PFSK-1 (cell line): ENCODE measurements at regions not wholly inside any gene's neighbourhood (a gene's known extent, or its start where the extent isn't known, plus 50 kb on each side); places are given as distances from the start of the nearest gene placed in this dataset.

Experiments
- FOXP2 ChIP-seq: optimal IDR thresholded peaks from 2 replicates; pipeline ENCODE3; 2011; ENCODE audit warnings: borderline replicate concordance, control low read depth, inconsistent platforms; ENCODE audit not compliant: insufficient read depth; ENCODE audit errors: extremely low read length, extremely low read depth
- POLR2AphosphoS5 ChIP-seq: IDR thresholded peaks from 2 replicates; pipeline ENCODE4 v1.6.1; 2012; ENCODE audit warnings: low read depth, mild to moderate bottlenecking, control low read depth, low read length, moderate library complexity
- REST ChIP-seq, 2 experiments: IDR thresholded peaks; 2 replicates each; pipeline versions ENCODE4 v1.6.1 to v1.8.0; 2011 to 2012; ENCODE audit warnings: low read depth in 2 of 2, low read length in 2 of 2, control low read depth in 1 of 2, inconsistent platforms in 1 of 2, mild to moderate bottlenecking in 1 of 2, moderate library complexity in 1 of 2; ENCODE audit not compliant: insufficient read depth in 1 of 2
- SIN3A ChIP-seq: IDR thresholded peaks from 2 replicates; pipeline ENCODE4 v1.6.1; 2012; ENCODE audit warnings: mild to moderate bottlenecking, low read length, moderate library complexity, borderline replicate concordance; ENCODE audit not compliant: insufficient read depth
- TAF1 ChIP-seq: IDR thresholded peaks from 2 replicates; pipeline ENCODE4 v1.6.1; 2012; ENCODE audit warnings: low read length, control low read depth, borderline replicate concordance; ENCODE audit not compliant: insufficient read depth

DNA sequence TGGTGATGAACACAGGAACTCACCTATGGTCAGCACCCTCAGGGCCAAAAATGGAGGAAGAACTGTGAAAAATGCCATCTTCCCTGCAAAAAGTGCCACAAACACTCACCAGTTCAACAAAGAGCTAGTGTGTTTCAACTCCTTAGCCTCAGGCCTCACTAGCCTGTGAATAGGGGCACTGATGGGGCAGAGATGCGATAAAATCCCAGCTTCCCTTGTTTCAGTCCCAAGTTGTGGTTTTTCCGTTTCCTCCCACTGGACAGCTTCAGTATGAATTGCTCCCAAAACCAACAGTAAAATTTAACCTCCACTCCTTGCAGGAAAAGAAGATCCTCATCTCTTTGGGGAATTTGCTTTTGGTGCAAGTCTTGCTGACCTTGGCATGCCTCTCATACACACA lies 117.4 kb upstream of the ADAMTS9 start:
- TF ChIP-seq POLR2AphosphoS5 (no peak), SIN3A (no peak), FOXP2 (no peak), TAF1 (no peak), REST (IDR thresholded peaks at IDR 0.05; ENCODE audit: insufficient read depth in 1 of 2, low read depth in 2 of 2, low read length in 2 of 2) (no peak)

DNA sequence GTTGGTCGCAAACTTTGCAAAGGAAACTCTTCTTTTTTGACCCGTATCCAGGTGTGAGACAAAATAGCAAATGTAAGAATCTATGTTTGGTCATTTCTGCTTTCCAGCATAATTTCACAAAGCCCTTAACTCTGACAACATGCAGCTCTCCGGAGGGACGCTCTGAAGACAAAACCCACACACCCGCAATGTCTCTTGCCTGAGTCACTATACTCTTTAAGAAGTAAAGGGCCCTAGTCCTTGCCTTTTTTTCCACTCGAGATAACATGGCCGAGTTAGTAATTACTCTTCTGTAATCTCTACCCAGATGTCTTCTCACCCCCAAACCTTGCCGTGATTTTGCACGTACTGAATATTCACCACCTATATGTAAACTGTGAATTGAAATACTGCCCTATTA lies 115.7 kb upstream of the ADAMTS9 start:
- no peak for TF ChIP-seq SIN3A
- TF ChIP-seq TAF1, result no peak
- no peak for TF ChIP-seq POLR2AphosphoS5
- TF ChIP-seq FOXP2, result no peak
- no peak for TF ChIP-seq REST (IDR thresholded peaks at IDR 0.05; ENCODE audit: insufficient read depth in 1 of 2, low read depth in 2 of 2, low read length in 2 of 2)

DNA sequence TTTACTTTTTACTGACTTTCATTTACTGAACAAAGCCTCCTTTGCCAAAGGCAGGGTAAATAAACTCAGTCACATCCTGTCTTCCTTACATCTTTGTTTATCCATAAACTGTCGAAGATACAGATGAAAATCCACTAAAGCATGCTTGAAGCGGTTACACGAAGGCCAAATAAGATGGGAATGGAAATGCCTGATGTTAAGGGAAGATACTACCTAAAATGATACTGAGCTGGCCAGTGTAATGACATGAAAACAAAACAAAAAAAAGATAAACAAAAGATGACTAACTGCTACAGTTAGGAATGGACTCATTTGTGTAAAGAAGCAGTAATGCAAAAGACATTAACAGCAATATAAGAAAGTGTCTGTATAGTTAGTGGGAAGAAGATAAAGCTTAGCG lies 114.7 kb upstream of the ADAMTS9 start:
- TF ChIP-seq SIN3A, result no peak
- no peak for TF ChIP-seq TAF1
- no peak for TF ChIP-seq POLR2AphosphoS5
- TF ChIP-seq FOXP2, result no peak
- TF ChIP-seq REST (IDR thresholded peaks at IDR 0.05; ENCODE audit: insufficient read depth in 1 of 2, low read depth in 2 of 2, low read length in 2 of 2), result no peak

GRCh38 chr3:64801856-64802255 lies 114.1 kb upstream of the ADAMTS9 start:
- TF ChIP-seq TAF1 (no peak), FOXP2 (no peak), POLR2AphosphoS5 (no peak), SIN3A (no peak), REST (IDR thresholded peaks at IDR 0.05; ENCODE audit: insufficient read depth in 1 of 2, low read depth in 2 of 2, low read length in 2 of 2) (no peak)

DNA sequence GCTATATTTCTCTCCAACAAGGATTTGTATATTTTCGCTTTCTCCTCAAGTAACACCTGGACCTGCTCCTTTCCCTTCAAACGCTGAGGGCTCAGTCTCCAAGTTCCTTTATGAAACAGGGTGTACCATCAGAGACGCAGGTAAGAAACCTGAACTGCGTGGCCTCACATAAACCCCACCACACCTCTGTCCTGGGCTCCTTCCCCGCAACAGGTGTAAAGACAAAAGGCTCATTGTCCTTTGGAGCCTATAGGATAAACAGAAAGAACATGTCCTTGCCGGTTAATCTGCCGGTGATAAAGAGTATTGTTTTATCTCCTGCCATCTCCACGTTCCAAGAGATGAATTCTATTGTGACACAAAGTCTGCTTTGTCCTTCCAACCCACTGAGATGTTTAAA lies 111.8 kb upstream of the ADAMTS9 start:
- TF ChIP-seq REST (IDR thresholded peaks at IDR 0.05; ENCODE audit: insufficient read depth in 1 of 2, low read depth in 2 of 2, low read length in 2 of 2) (no peak), POLR2AphosphoS5 (no peak), SIN3A (no peak), FOXP2 (no peak), TAF1 (no peak)
